A549 (cell line): ENCODE measurements at regions not wholly inside any gene's neighbourhood (a gene's known extent, or its start where the extent isn't known, plus 50 kb on each side); places are given as distances from the start of the nearest gene placed in this dataset.

ENCODE experiments used
- BHLHE40 ChIP-seq: IDR thresholded peaks from 2 replicates; pipeline ENCODE4 v1.6.1; 2012; ENCODE audit warnings: low read depth, low read length, inconsistent platforms
- FOSL2 ChIP-seq, 2 experiments: fragments of 450-650 bp in 1 of 2; fragments of >200 bp in 1 of 2; sonication (Bioruptor Twin) in 1 of 2; formaldehyde crosslinking; IDR thresholded peaks; 2 replicates each; pipeline versions ENCODE4 v1.5.0 to v1.6.1; 2016 to 2020; ENCODE audit warnings: mild to moderate bottlenecking in 1 of 2, moderate library complexity in 1 of 2
- RARB ChIP-seq: fragments of 250-450 bp; sonication (Bioruptor Pico); IDR thresholded peaks from 2 replicates; pipeline ENCODE4 v1.8.0; 2021; ENCODE audit warnings: mild to moderate bottlenecking, moderate library complexity
- TF ChIP-seq, protein P1 (sequence below): fragments of >200 bp; sonication (Bioruptor Twin); formaldehyde crosslinking; IDR thresholded peaks from 3 replicates; pipeline ENCODE4 v1.5.1; 2016
- TF ChIP-seq, protein P2 (sequence below): fragments of 250-450 bp; sonication (Bioruptor Pico); IDR thresholded peaks from 2 replicates; pipeline ENCODE4 v1.5.0; 2021; ENCODE audit warnings: mild to moderate bottlenecking, moderate library complexity, borderline replicate concordance

DNA sequence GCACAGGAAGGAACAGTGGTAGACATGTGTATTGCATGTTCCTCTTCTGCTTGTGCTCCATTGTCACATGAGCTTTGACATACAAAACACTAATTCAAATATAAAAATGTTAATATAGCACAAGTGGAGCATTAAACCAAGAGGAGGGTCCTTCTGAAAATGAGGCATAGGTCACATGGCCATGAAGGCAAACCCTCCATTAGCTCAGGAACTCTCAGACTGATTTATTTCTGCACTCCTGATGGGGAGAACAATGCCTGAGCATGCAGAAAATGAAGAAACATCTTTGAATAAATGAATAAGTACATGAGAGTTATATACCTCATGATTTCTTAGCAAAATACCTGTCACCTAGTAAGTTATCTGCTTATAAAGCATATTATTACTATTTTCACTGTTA, 769.2 kb upstream of the EPHA5 start:
- TF ChIP-seq, protein P1, sequence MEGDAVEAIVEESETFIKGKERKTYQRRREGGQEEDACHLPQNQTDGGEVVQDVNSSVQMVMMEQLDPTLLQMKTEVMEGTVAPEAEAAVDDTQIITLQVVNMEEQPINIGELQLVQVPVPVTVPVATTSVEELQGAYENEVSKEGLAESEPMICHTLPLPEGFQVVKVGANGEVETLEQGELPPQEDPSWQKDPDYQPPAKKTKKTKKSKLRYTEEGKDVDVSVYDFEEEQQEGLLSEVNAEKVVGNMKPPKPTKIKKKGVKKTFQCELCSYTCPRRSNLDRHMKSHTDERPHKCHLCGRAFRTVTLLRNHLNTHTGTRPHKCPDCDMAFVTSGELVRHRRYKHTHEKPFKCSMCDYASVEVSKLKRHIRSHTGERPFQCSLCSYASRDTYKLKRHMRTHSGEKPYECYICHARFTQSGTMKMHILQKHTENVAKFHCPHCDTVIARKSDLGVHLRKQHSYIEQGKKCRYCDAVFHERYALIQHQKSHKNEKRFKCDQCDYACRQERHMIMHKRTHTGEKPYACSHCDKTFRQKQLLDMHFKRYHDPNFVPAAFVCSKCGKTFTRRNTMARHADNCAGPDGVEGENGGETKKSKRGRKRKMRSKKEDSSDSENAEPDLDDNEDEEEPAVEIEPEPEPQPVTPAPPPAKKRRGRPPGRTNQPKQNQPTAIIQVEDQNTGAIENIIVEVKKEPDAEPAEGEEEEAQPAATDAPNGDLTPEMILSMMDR, result no peak
- no peak for TF ChIP-seq BHLHE40
- TF ChIP-seq, protein P2, sequence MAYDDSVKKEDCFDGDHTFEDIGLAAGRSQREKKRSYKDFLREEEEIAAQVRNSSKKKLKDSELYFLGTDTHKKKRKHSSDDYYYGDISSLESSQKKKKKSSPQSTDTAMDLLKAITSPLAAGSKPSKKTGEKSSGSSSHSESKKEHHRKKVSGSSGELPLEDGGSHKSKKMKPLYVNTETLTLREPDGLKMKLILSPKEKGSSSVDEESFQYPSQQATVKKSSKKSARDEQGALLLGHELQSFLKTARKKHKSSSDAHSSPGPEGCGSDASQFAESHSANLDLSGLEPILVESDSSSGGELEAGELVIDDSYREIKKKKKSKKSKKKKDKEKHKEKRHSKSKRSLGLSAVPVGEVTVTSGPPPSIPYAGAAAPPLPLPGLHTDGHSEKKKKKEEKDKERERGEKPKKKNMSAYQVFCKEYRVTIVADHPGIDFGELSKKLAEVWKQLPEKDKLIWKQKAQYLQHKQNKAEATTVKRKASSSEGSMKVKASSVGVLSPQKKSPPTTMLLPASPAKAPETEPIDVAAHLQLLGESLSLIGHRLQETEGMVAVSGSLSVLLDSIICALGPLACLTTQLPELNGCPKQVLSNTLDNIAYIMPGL, result no peak
- no peak for TF ChIP-seq FOSL2 (IDR thresholded peaks at IDR 0.05)
- no peak for TF ChIP-seq FOSL2 (CRISPR knock-in tag; IDR thresholded peaks at IDR 0.05)
- TF ChIP-seq RARB, result no peak
